DMS 273 (cell line): ENCODE measurements at regions not wholly inside any gene's neighbourhood (a gene's known extent, or its start where the extent isn't known, plus 50 kb on each side); places are given as distances from the start of the nearest gene placed in this dataset.
"Not testable (repeated sequence)": the region's sequence is repeated elsewhere in the genome, so short reads cannot be mapped to it uniquely, and the experiment has no call there.

Source experiments
- DNase-seq: peaks from one replicate; lab custom pipeline; 2025; ENCODE audit not compliant: unreplicated experiment; lab: John Stamatoyannopoulos, UW

DNA sequence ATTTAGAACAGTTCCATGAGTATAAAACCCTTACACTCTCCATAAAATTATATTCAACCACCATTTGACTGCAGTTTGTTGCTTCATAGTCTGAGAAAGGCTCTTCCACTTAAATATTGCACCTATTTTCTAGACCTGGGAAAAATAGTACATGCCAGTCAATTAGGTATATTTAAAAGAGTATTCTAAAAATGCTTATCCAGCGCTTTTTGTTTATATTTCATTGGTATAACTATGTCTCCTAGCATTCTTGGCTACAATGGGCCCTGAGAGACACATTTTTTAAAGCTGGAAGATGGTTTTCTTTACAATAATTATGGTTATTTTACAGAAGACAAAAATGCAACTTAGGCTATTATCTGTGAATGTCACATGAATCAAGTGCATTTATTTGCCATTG, 439.4 kb downstream of the KCNJ18 start:
- DNase-seq, result no peak

DNA sequence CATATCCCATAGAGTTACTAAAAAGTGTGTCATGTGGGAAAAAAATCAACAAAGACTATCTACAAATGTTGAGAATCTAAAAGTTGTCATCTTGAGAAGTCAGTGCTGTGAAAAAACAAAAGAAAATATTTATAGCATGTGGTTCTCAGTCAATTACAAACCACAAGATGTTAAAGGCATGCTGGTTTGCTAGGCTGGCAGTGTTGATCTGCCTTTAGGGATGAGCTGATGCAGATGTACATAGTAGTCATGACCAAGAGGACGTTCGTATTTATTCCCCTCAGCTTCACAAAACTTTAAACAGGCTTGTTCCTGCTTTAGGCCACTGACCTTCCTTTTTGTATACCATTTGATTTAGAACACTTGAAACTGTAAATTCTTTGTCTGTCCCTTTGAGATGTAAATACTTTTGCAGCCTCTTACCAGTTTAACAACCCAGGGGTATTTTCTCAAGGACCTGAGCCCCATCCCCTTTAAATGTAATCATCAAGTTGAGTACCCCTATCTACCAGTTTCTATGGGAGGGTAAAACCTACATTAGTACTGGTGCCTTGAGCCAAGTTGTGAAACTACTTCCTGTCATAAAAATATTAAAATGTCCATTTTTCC, 446.6 kb downstream of the KCNJ18 start:
- DNase-seq, result no peak

DNA sequence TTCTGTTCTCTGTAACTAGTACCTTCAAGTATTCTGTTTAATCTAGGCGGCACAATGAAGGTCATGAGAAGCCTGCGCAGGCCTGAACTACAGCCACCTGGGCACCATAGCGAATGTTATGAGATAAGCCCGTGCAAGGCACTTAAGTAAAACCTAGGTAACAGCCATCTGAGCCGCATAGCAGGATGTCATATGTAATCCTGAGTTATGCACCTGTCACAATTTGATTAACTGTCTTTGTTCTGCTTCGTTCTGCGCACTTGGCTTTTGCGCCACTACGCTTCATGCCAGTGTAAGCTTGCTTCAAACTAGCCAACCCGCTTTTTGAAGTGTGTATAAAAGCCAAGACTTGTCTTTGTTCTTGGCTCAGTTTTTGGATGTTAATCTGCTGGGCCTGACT, 449.8 kb downstream of the KCNJ18 start:
- no peak for DNase-seq

DNA sequence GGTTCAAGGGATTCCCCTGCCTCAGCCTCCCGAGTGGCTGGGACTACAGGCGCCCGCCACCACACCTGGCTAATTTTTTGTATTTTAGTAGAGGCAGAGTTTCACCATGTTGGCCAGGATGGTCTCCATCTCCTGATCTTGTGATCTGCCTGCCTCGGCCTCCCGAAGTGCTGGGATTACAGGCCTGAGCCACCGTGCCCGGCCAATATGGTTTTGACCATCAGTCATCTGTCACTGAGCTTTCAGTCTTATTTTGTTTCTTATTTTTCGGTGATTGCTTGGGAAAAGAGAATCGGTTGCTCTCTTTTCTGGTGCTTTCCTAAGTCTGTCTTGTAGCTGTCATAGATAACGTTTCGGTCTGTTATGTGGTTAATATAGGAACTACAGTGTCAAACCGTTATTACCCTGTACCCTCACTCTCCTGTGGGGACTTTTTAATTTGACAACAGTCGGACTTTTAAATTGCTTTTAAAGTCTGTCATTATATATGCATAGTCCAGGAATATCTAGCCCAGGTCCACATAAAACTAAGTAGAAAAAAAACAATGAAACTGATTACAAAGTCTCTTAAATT, 453.4 kb downstream of the KCNJ18 start:
- no peak for DNase-seq

DNA sequence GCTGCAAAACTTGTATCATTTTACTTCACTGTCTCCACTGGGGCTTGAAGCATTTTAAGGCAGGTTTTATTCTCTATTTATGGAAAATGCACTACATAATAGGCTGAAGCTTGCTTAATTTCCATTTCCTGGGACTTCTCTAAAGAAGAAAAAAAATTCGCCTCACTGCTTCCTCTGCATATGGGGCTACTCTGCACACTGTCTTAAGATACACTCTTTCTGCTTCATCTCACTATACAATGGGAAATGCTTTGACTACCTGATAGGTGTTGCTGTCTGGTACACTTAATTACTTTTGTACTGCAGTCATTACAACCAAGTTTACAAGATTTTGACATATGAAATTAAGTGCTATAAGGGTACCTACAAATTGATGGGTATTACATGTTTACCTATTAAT, 466.0 kb downstream of the KCNJ18 start:
- no peak for DNase-seq

DNA sequence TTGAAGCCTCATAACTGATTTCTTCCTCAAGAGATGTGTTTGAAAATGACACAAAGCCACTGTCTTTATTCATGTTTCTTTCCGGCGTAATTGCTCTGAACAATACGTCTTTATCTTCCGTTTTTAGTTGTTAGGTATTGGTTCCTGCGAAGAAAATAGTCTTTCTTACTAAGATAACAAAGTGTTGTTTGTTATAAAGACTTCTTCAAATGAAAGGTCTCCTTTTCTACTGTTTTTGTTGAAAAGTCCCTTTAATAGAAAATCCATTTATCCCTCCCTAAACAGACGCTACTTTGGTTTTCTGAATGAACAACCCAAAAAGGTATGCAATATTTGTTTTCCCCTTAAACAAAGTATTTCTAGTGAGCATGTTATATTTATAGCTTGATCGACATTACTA, 469.1 kb downstream of the KCNJ18 start:
- DNase-seq, result no peak

DNA sequence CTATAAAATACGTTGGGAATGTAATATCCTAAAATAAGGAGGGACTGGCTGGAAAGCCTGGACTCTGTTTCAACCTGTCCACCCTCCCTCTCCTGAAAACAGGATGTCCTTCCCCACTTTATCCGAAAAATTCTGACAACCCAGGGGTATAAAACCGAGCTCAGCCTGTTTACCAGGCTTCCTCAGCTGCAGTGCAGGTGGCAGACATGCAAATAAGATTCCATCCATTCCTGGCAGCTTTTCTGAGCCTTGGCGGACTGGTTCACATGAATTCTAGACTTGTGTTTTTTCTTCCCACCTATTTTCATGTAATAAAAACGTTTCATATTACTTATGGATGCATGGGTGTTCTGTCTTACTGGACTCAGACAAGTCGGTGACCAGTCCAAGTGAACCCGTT, 479.3 kb downstream of the KCNJ18 start:
- no peak for DNase-seq

DNA sequence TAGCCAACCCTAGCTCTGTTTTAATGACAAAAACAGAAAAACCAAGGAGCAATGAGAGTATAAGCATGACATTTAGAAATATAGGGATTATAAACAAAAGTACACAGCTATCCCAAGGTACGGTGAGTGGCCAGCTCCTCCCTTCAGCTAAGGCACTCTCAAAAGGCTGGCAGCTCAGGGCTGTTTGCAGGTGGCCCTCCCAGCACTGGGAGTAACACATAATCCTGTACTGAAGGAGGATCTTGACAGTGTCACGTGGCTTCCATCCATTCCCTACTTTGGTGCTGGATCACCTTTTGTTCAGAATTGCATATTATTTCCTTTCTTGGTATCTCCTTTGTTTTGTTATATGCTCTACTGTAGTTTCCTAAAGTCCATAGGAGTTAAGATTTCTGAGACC, 500.8 kb downstream of the KCNJ18 start:
- DNase-seq, result no peak

DNA sequence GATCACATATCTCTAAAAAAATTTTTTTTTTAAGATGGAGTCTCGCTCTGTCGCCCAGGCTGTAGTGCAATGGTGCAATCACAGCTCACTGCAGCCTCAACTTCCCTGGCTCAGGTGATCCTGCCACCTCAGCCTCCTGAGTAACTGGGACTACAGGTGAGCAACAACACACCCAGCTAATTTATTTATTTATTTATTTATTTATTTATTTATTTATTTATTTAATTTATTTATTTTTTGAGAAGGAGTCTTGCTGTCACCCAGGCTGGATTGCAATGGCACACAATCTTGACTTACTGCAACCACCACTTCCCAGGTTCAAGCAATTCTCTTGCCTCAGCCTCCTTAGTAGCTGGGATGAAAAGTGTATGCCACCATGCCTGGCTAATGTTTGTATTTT, 507.9 kb downstream of the KCNJ18 start:
- not testable (repeated sequence) for DNase-seq

DNA sequence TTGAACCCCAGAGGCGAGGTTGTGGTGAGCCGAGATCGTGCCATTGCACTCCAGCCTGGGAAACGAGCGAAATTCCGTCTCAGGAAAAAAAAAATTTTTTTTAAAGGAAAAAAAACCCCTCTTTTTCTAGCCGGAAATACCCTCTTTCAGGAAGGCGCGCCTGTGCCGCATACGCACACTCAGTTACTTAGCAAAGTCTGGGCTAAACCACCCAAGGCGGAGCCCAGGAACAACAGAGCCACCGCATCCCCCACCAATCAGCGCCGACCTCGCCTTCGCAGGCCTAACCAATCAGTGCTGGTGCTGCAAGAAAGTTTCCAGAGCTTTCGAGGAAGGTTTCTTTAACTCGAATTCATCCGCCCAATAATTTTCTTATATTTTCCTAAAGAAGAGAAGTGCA, 510.4 kb downstream of the KCNJ18 start:
- DNase-seq, result no peak

DNA sequence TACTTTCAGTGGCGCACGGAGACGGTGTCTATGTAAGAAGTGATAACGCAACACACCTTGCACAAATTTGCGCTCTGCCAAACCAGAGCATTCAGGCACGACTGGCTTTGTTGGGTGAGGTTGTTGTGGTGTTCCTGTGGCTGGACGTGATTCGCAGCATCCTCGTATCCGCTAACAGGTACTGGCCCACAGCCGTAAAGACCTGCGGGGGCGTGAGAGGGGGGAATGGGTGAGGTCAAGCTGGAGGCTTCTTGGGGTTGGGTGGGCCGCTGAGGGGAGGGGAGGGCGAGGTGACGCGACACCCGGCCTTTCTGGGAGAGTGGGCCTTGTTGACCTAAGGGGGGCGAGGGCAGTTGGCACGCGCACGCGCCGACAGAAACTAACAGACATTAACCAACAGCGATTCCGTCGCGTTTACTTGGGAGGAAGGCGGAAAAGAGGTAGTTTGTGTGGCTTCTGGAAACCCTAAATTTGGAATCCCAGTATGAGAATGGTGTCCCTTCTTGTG, 510.9 kb downstream of the KCNJ18 start:
- DNase-seq, result no peak

DNA sequence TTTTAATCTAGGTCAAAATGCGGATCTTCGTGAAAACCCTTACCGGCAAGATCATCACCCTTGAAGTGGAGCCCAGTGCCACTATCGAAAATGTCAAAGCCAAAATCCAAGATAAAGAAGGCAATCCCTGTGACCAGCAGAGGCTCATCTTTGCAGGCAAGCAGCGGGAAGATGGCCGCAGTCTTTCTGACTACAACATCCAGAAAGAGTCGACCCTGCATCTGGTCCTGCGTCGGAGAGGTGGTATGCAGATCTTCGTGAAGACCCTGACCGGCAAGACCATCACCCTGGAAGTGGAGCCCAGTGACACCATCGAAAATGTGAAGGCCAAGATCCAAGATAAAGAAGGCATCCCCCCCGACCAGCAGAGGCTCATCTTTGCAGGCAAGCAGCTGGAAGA, 511.8 kb downstream of the KCNJ18 start:
- not testable (repeated sequence) for DNase-seq

DNA sequence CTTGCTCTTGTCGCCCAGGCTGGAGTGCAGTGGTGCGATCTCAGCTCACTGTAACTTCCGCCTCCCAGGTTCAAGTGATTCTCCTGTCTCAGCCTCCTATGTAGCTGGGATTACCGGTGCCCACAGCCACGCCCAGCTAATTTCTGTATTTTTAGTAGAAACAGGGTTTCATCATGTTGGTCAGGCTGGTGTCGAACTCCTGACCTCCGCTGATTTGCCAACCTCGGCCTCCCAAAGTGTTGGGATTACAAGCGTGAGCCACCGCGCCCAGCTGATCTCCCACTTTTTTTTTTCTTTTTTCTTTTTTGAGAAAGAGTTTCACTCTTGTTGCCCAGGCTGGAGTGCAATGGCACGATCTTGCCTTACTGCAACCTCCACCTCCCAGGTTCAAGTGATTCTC, 517.9 kb downstream of the KCNJ18 start:
- not testable (repeated sequence) for DNase-seq

DNA sequence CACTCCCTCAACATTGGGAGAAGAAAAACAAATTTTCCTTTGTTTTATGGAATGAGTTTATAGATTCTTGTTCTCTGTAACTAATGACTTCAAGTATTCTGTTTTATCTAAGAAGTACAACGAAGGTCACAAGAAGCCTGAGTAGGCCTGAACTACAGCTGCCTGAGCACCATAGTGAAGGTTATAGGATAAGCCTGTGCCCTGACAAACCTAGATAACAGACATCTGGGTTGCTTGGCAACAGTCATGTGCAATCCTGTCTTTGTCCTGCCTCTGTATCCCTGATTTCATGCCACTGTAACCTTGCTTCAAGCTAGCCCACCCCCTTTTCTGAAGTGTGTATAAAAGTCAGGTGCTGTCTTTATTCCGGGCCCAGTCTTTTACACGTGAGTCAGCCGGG, 520.8 kb downstream of the KCNJ18 start:
- not testable (repeated sequence) for DNase-seq

DNA sequence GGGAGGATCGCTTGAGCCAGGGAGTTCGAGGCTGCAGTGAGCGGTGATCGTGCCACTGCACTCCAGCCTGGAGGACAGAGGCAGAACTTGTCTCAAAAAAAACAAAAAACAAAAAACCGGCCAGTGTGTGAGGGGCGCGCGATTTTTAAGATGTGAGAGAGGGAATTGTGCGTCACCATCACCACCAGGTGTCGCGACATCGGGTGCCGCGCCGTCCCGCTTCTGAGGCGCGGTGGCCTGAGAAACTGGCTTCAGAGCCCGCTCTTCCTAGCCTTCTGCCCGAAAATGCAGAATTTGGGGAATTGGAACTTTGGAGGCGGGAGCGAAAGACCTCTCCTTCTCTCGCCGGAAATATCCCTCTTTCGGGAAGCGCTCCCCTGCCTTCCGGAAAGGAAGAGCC, 524.8 kb downstream of the KCNJ18 start:
- DNase-seq, result no peak

DNA sequence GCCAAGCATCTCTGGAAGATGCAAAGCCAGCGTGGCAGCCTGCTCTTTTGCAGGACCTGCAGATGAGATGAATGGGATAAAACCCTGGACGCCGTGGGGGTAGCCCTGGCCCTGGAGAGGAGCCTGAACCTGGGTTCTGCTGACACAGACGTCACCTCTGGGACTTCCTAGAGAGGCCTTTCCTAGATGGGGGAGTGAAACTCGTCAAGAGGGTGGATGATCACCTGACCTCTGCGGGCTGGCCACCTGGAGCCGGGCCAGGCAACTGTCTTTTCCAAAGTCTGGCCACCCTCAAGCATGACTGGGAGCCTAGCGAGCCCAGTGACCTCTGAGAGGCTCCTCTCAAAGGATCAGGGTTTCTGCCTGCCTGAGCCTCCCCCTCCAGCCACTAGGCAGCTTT, 529.0 kb downstream of the KCNJ18 start:
- no peak for DNase-seq

DNA sequence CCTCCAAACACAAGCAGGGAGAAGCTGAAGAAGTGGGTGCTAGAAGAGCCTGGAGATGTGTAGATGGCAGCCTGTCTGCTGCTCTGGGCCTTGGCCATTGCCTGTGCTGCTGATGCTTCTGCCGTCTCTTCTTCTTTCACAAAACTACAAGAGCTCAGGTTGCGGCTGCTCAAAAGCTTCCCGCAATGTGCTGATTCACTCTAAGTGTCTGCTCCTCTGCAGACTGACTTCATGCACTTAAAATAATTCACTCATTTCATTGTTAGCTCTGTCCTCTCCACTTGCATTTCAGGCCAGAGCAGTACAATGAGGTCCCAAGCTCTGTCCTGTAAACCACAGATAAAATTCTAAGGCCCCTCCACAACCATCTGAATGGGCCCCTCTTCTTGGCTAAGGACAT, 534.2 kb downstream of the KCNJ18 start:
- not testable (repeated sequence) for DNase-seq

DNA sequence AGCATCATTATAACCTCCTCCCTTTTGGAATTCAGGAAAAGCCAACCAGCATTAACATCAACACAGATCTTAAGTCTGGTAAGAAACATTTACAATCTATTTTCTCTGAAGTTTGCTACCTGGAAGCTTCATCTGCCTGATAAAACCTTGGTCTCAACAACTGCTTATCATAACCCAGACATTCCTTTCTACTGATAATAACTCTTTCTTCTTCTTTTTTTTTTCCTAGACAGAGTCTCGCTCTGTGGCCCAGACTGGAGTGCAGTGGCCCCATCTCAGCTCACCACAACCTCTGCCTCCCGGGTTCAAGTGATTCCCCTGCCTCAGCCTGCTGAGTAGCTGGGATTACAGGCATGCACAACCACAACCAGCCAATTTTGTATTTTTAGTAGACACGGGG, 534.6 kb downstream of the KCNJ18 start:
- not testable (repeated sequence) for DNase-seq

DNA sequence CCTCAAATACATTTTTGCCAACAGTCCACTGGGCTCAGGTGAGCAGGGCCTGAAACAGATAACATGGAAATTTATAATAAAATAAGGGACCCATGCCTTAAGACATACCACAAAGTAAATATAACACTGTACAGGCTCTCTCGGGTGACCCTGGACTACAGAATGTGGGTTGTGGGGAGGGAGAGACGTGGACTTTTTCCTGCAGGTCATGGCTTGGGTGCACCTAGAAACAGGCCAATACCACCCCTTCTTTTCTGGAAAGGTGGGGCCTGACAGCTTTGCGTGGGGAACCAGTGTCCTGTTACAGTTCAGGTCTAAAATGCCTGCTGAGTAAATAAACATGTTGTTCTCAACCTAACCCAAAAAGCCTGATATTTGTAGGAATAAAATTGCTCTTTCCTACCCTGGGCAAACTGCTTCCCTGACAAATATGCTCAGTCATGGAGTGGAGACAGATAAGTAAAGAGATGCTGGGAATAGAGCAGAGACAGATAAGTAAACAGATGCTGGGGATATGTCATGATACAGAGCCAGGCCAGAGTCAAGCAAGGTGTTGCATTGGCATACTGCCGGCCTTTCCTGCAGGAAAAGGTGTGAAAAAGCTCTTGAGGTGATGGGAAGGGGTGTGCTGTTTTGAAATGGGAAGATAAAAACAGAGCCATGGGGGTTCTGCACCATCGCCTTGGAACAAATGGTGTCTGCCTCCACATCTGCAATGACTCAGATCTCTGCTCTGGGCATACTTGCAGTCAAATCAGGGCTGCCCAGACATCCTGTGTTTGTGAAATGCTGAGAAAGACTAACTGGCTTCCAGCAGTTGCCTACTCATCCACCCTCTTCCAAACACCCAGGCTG, 535.6 kb downstream of the KCNJ18 start:
- DNase-seq, result not testable (repeated sequence)

DNA sequence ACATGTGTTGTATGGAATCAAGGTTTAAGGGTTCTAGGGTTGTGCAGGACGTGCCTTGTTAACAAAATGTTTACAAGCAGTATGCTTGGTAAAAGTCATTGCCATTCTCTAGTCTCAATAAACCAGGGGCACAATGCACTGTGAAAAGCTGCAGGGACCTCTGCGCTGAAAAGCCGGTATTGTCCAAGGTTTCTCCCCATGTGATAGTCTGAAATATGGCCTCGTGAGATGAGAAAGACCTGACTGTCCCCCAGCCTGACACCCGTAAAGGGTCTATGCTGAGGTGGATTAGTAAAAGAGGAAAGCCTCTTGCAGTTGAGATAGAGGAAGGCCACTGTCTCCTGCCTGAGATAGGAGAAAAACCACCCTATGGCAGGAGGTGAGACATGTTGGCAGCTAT, 537.5 kb downstream of the KCNJ18 start:
- not testable (repeated sequence) for DNase-seq

DNA sequence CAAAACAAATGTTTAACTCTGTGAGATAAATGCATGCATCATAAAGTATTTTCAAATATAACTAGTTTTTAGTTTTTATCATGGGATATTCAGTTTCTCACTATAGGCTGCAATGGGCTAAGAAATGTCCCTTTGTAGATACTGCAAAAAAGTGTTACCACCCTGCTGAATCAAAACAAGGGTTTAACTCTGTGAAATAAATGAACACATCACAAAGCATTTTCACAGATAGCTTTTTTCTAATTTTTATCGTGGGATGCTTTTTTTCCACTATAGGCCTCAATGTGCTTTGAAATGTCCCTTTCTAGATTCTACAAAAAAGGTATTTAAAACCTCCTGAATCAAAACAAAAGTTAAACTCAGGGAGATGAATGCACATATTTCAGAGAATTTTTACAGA, 541.1 kb downstream of the KCNJ18 start:
- DNase-seq, result no peak

DNA sequence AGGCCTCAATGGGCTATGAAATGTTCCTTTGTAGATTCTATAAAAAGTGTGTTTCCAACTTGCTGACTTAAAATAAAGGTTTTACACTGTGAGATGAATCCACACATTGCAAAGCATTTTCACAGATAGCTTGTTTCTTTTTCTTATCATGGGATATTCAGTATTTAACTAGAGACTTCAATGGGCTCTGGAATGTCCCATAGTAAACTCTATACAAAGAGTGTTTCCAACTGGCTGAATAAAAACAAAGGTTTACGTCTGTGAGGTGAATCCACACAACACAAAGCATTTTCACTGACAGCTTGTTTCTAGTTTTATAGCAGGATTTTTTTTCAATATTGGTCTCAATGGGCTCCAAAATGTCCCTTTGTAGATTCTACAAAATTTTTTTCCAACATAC, 550.1 kb downstream of the KCNJ18 start:
- no peak for DNase-seq
